ENCODE measurements at regions not wholly inside any gene's neighbourhood (a gene's known extent, or its start where the extent isn't known, plus 50 kb on each side); places are given as distances from the start of the nearest gene placed in this dataset.

- TF ChIP-seq CTCF (IDR thresholded peaks at IDR 0.05), result no peak
- TF ChIP-seq EZH2 (IDR thresholded peaks at IDR 0.05), result no peak
Observed at GRCh38 chr2:128903637-128904036, 585.0 kb upstream of the HS6ST1 start.

All from neural progenitor cell (in vitro differentiated cells).